H9 (cell line): ENCODE measurements at regions not wholly inside any gene's neighbourhood (a gene's known extent, or its start where the extent isn't known, plus 50 kb on each side); places are given as distances from the start of the nearest gene placed in this dataset.

Source experiments
- DNase-seq: peaks from one replicate; pipeline ENCODE4 v3.0.0-alpha.2; 2017
- H2AFZ ChIP-seq: one replicate; pipeline ENCODE4 v1.6.1; 2013; ENCODE audit warnings: mild to moderate bottlenecking, low read length, control low read depth, moderate library complexity
- H2AK5ac ChIP-seq: 2 replicates; pipeline ENCODE4 v1.6.1; 2013; ENCODE audit warnings: low read length, control low read depth, mixed read lengths; ENCODE audit not compliant: insufficient read length
- H2BK120ac ChIP-seq: one replicate; pipeline ENCODE4 v1.6.1; 2013; ENCODE audit warnings: low read depth, mild to moderate bottlenecking, low read length, control low read depth, inconsistent platforms; ENCODE audit not compliant: poor library complexity, severe bottlenecking
- H2BK12ac ChIP-seq: 2 replicates; pipeline ENCODE4 v1.6.1; 2013; ENCODE audit warnings: low read length, control low read depth, mixed read lengths, low read depth; ENCODE audit not compliant: insufficient read length
- H2BK15ac ChIP-seq: 2 replicates; pipeline ENCODE4 v1.6.1; 2013; ENCODE audit warnings: low read depth, low read length, control low read depth
- H2BK20ac ChIP-seq: one replicate; pipeline ENCODE4 v1.6.1; 2013; ENCODE audit warnings: low read depth, mild to moderate bottlenecking, low read length, control low read depth, inconsistent platforms; ENCODE audit not compliant: poor library complexity, severe bottlenecking
- H2BK5ac ChIP-seq: 2 replicates; pipeline ENCODE4 v1.6.1; 2013; ENCODE audit warnings: low read length, control low read depth, mixed read lengths; ENCODE audit not compliant: insufficient read length
- H3K14ac ChIP-seq: 2 replicates; pipeline ENCODE4 v1.6.1; 2013; ENCODE audit warnings: low read length, control low read depth; ENCODE audit not compliant: insufficient read depth
- H3K18ac ChIP-seq: 2 replicates; pipeline ENCODE4 v1.6.1; 2013; ENCODE audit warnings: low read depth, mild to moderate bottlenecking, mixed read lengths, low read length, control low read depth; ENCODE audit not compliant: insufficient read length
- H3K23ac ChIP-seq: 2 replicates; pipeline ENCODE4 v1.6.1; 2013; ENCODE audit warnings: low read length, control low read depth, mixed read lengths, low read depth; ENCODE audit not compliant: insufficient read length
- H3K23me2 ChIP-seq: 2 replicates; pipeline ENCODE4 v1.6.1; 2013; ENCODE audit warnings: low read depth, mild to moderate bottlenecking, mixed read lengths, low read length, control low read depth; ENCODE audit not compliant: insufficient read length, poor library complexity, severe bottlenecking
- H3K27ac ChIP-seq: 2 replicates; pipeline ENCODE4 v1.5.1; 2013; ENCODE audit warnings: low read length, control low read depth, mixed read lengths, low read depth; ENCODE audit not compliant: insufficient read length
- H3K27me3 ChIP-seq: 2 replicates; pipeline ENCODE4 v1.6.1; 2013; ENCODE audit warnings: low read length, control low read depth, inconsistent platforms; ENCODE audit not compliant: insufficient read depth
- H3K4ac ChIP-seq: 2 replicates; pipeline ENCODE4 v1.6.1; 2013; ENCODE audit warnings: low read depth, mild to moderate bottlenecking, control low read depth, inconsistent platforms, low read length, moderate library complexity
- H3K4me1 ChIP-seq: 2 replicates; pipeline ENCODE4 v1.6.1; 2013; ENCODE audit warnings: low read length, control low read depth, inconsistent platforms; ENCODE audit not compliant: insufficient read depth
- H3K4me2 ChIP-seq: 2 replicates; pipeline ENCODE4 v1.6.1; 2013; ENCODE audit warnings: low read length, control low read depth, mixed read lengths; ENCODE audit not compliant: insufficient read length, insufficient read depth
- H3K56ac ChIP-seq: 2 replicates; pipeline ENCODE4 v1.6.1; 2013; ENCODE audit warnings: low read depth, mild to moderate bottlenecking, mixed read lengths, low read length, control low read depth; ENCODE audit not compliant: insufficient read length
- H3K79me1 ChIP-seq: 2 replicates; pipeline ENCODE4 v1.6.1; 2013; ENCODE audit warnings: low read depth, mild to moderate bottlenecking, moderate library complexity, low read length, control low read depth, inconsistent platforms; ENCODE audit not compliant: insufficient read depth, poor library complexity, severe bottlenecking
- H3K79me2 ChIP-seq: 2 replicates; pipeline ENCODE4 v1.6.1; 2013; ENCODE audit warnings: low read length, control low read depth, inconsistent platforms; ENCODE audit not compliant: insufficient read depth
- H3K9ac ChIP-seq: 2 replicates; pipeline ENCODE4 v1.6.1; 2013; ENCODE audit warnings: low read length, control low read depth, mixed read lengths; ENCODE audit not compliant: insufficient read length; ENCODE audit errors: extremely low read depth
- H3K9me3 ChIP-seq: one replicate; pipeline ENCODE4 v1.6.1; 2013; ENCODE audit warnings: low read depth, low read length, inconsistent platforms; ENCODE audit not compliant: control insufficient read depth
- H3T11ph ChIP-seq: one replicate; pipeline ENCODE4 v1.6.1; 2013; ENCODE audit warnings: mild to moderate bottlenecking, low read length, control low read depth, inconsistent platforms
- H4K20me1 ChIP-seq: one replicate; pipeline ENCODE4 v1.6.1; 2013; ENCODE audit not compliant: control insufficient read depth, insufficient read length, insufficient read depth
- H4K5ac ChIP-seq: 2 replicates; pipeline ENCODE4 v1.6.1; 2013; ENCODE audit warnings: low read depth, mild to moderate bottlenecking, mixed read lengths, low read length, control low read depth; ENCODE audit not compliant: insufficient read length
- H4K8ac ChIP-seq: replicated peaks from 2 replicates; pipeline ENCODE4 v1.6.1; 2013; ENCODE audit warnings: low read length, control low read depth, mixed read lengths, low read depth; ENCODE audit not compliant: insufficient read length
- H4K91ac ChIP-seq: 2 replicates; pipeline ENCODE4 v1.6.1; 2013; ENCODE audit warnings: low read depth, mild to moderate bottlenecking, moderate library complexity, mixed read lengths, low read length, control low read depth; ENCODE audit not compliant: insufficient read length
- H3K27ac Mint-ChIP-seq, 3 experiments: 2 replicates in 2 of 3; 3 replicates in 1 of 3; pipeline ENCODE4 v1.8.0; 2020 to 2021; ENCODE audit warnings: mixed read lengths in 3 of 3, mild to moderate bottlenecking in 1 of 3, moderate library complexity in 1 of 3
- H3K27me3 Mint-ChIP-seq: 2 replicates; pipeline ENCODE4 v1.8.0; 2021; ENCODE audit warnings: low read depth, mild to moderate bottlenecking, moderate library complexity, mixed read lengths
- H3K36me3 Mint-ChIP-seq, 3 experiments: 2 replicates in 2 of 3; 3 replicates in 1 of 3; pipeline ENCODE4 v1.8.0; 2020 to 2021; ENCODE audit warnings: low read depth in 3 of 3, mixed read lengths in 3 of 3; ENCODE audit not compliant: insufficient read depth in 1 of 3
- H3K4me1 Mint-ChIP-seq, 2 experiments: 2 replicates each; pipeline ENCODE4 v1.8.0; 2020; ENCODE audit warnings: mixed read lengths in 2 of 2
- H3K4me3 Mint-ChIP-seq, 2 experiments: 2 replicates in 1 of 2; 3 replicates in 1 of 2; pipeline ENCODE4 v1.8.0; 2020 to 2021; ENCODE audit warnings: mild to moderate bottlenecking in 2 of 2, mixed read lengths in 2 of 2, moderate library complexity in 1 of 2
- H3K9me3 Mint-ChIP-seq, 2 experiments: 2 replicates in 1 of 2; 3 replicates in 1 of 2; pipeline ENCODE4 v1.8.0; 2020; ENCODE audit warnings: mild to moderate bottlenecking in 2 of 2, mixed read lengths in 2 of 2, moderate library complexity in 1 of 2
- WGBS: extraction: QIAGEN DNeasy Blood & Tissue Kit; methylation state at CpG from one replicate; pipeline ENCODE4 v1.1.7; 2013; ENCODE audit warnings: missing lambda C conversion rate, low lambda C conversion rate, mixed read lengths; ENCODE audit not compliant: insufficient read length; ENCODE audit errors: extremely low coverage; 5-methylcytosine and 5-hydroxymethylcytosine counted together
- TF ChIP-seq, protein P1 (sequence below): fragments of 200-600 bp; sonication (generic); conservative IDR thresholded peaks from 3 replicates; pipeline ENCODE4 v1.8.0; 2021; ENCODE audit warnings: antibody characterized with exemption, mild to moderate bottlenecking

DNA sequence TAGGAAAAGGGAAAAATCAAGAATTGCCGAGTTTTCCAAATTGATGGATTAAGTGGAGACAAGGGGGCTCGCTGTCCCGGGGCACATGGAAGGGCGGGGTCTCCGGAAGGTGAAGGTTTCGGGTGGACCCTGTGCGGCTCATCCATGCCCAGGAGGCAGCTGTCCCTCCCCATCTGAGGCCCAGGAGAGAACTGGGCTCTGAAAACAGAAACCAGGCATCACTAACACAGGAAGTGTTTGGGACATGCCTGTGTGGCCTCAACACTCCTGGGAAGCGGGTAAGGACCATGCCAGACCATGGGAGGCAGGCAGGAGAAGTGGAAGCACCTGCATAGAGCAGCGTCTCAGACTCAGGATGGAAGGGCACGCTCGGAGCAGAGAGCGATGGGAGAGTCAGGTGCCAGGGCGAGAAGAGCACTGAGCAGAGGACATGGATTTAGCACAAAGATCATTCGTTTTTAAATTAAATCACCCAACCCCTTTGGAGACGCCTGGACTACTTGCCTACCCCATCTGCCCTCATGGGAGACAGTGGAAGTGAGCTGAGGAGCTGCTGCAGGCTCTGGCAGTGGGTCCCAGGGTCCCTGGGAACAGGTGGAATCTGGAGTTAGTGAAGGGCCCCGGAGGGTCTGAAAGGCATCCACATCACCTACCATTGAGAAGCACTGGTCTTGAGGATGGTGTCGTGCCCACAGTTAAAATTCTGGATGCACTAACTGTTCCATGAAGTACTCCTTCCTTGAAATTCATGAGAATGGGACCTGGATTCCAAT, 183.2 kb upstream of the SOX1 start:
- H3K27me3 Mint-ChIP-seq = peaks cover 23% of the 10 kb centered on the region
- H4K91ac ChIP-seq = no peak overlapping the region
- no CpG with 5 or more reads among the region's 17 CpGs for WGBS

More for the DNA sequence above, 183.2 kb upstream of the SOX1 start:
- H3K4me3 Mint-ChIP-seq = no peak overlapping the region
- no peaks in the 10 kb centered on the region for H3K36me3 Mint-ChIP-seq
- H3K4me1 ChIP-seq = no peaks in the 10 kb centered on the region
- no peaks in the 10 kb centered on the region for H3K9me3 ChIP-seq
- no peak overlapping the region for H2BK15ac ChIP-seq
- H3K56ac ChIP-seq = no peak overlapping the region
- no peak overlapping the region for H3K23ac ChIP-seq
- no peaks in the 10 kb centered on the region for H3K23me2 ChIP-seq
- no peak overlapping the region for H3K27ac ChIP-seq
- H2BK12ac ChIP-seq = no peak overlapping the region
- H4K20me1 ChIP-seq = peaks cover 4% of the 10 kb centered on the region
- H3K27me3 ChIP-seq = no peaks in the 10 kb centered on the region
- H4K5ac ChIP-seq = no peak overlapping the region
- no peak for DNase-seq
- no peak overlapping the region for H3K18ac ChIP-seq
- H2AFZ ChIP-seq = no peak overlapping the region
- H2AK5ac ChIP-seq = no peak overlapping the region
- no peak overlapping the region for H3K4ac ChIP-seq
- H3K14ac ChIP-seq = no peak overlapping the region
- H2BK20ac ChIP-seq = no peak overlapping the region
- H3K4me1 Mint-ChIP-seq = peaks cover 4 to 7% of the 10 kb centered on the region in 2 experiments
- no peaks in the 10 kb centered on the region for H3K79me1 ChIP-seq
- peak overlapping the region in 2 of 3 experiments; percentile 20 to 84; a peak in 2 of 7 replicates for H3K27ac Mint-ChIP-seq
- no peaks in the 10 kb centered on the region for H3K79me2 ChIP-seq
- TF ChIP-seq, protein P1, sequence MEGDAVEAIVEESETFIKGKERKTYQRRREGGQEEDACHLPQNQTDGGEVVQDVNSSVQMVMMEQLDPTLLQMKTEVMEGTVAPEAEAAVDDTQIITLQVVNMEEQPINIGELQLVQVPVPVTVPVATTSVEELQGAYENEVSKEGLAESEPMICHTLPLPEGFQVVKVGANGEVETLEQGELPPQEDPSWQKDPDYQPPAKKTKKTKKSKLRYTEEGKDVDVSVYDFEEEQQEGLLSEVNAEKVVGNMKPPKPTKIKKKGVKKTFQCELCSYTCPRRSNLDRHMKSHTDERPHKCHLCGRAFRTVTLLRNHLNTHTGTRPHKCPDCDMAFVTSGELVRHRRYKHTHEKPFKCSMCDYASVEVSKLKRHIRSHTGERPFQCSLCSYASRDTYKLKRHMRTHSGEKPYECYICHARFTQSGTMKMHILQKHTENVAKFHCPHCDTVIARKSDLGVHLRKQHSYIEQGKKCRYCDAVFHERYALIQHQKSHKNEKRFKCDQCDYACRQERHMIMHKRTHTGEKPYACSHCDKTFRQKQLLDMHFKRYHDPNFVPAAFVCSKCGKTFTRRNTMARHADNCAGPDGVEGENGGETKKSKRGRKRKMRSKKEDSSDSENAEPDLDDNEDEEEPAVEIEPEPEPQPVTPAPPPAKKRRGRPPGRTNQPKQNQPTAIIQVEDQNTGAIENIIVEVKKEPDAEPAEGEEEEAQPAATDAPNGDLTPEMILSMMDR = no peak
- no peak overlapping the region for H2BK120ac ChIP-seq
- no peak overlapping the region for H3T11ph ChIP-seq
- H4K8ac ChIP-seq = no peak overlapping the region
- H3K9ac ChIP-seq = no peak overlapping the region
- no peaks in the 10 kb centered on the region; a peak in 1 of 5 replicates for H3K9me3 Mint-ChIP-seq
- no peak overlapping the region for H3K4me2 ChIP-seq
- H2BK5ac ChIP-seq = no peak overlapping the region
